ENCODE measurements at regions not wholly inside any gene's neighbourhood (a gene's known extent, or its start where the extent isn't known, plus 50 kb on each side); places are given as distances from the start of the nearest gene placed in this dataset.
"Not testable (repeated sequence)": the region's sequence is repeated elsewhere in the genome, so short reads cannot be mapped to it uniquely, and the experiment has no call there.

- intact Hi-C loops (cut with DNase I; ENCODE audit: low total_unique reads): no loop called here
- Histone ChIP-seq H3K4me1 (no peaks in the 10 kb centered on the region), H3K9me3 (no peaks in the 10 kb centered on the region), H3K27ac (no peak overlapping the region), H3K27me3 (peaks cover 0 to 29% of the 10 kb centered on the region in 2 donors), H3K4me3 (peak overlapping the region in 2 of 3 donors; percentile 52 to 64), H3K36me3 (no peaks in the 10 kb centered on the region)
- TF ChIP-seq POLR2A (IDR thresholded peaks at IDR 0.05) (no peak), CTCF (IDR thresholded peaks at IDR 0.05) (no peak), POLR2AphosphoS5 (IDR thresholded peaks at IDR 0.05) (no peak)
- DNase-seq (ENCODE audit: low spot score in 2 of 2): no peak
These were observed 622.2 kb upstream of the ZNF385D start for GRCh38 chr3:22373182-22373581.

GRCh38 chr3:22373827-22374226, 622.8 kb upstream of the ZNF385D start:
- H3K4me3 ChIP-seq: no peak overlapping the region
- H3K27me3 ChIP-seq: peaks cover 0 to 29% of the 10 kb centered on the region in 2 donors
- TF ChIP-seq CTCF (IDR thresholded peaks at IDR 0.05): no peak
- no peak for TF ChIP-seq POLR2A (IDR thresholded peaks at IDR 0.05)
- no peak for TF ChIP-seq POLR2AphosphoS5 (IDR thresholded peaks at IDR 0.05)
- no peak overlapping the region for H3K27ac ChIP-seq
- H3K36me3 ChIP-seq: no peaks in the 10 kb centered on the region
- no peak for DNase-seq (ENCODE audit: low spot score in 2 of 2)
- H3K4me1 ChIP-seq: no peaks in the 10 kb centered on the region
- intact Hi-C loops (cut with DNase I; ENCODE audit: low total_unique reads): no loop called here
- no peaks in the 10 kb centered on the region for H3K9me3 ChIP-seq

GRCh38 chr3:22377421-22377820, 626.4 kb upstream of the ZNF385D start:
- no peak for DNase-seq (ENCODE audit: low spot score in 2 of 2)
- Histone ChIP-seq H3K9me3 (no peaks in the 10 kb centered on the region), H3K4me1 (no peaks in the 10 kb centered on the region), H3K4me3 (no peak overlapping the region), H3K27ac (no peak overlapping the region), H3K27me3 (peaks cover 0 to 13% of the 10 kb centered on the region in 2 donors), H3K36me3 (no peaks in the 10 kb centered on the region)
- no peak for TF ChIP-seq POLR2A (IDR thresholded peaks at IDR 0.05)
- no peak for TF ChIP-seq POLR2AphosphoS5 (IDR thresholded peaks at IDR 0.05)
- TF ChIP-seq CTCF (IDR thresholded peaks at IDR 0.05): no peak
- intact Hi-C loops (cut with DNase I; ENCODE audit: low total_unique reads): no loop called here

GRCh38 chr3:22378869-22379268, 627.9 kb upstream of the ZNF385D start:
- Histone ChIP-seq H3K27me3 (no peaks in the 10 kb centered on the region), H3K36me3 (no peaks in the 10 kb centered on the region), H3K4me1 (no peaks in the 10 kb centered on the region), H3K4me3 (no peak overlapping the region), H3K27ac (no peak overlapping the region), H3K9me3 (no peaks in the 10 kb centered on the region)
- TF ChIP-seq POLR2AphosphoS5 (IDR thresholded peaks at IDR 0.05): no peak
- no peak for DNase-seq (ENCODE audit: low spot score in 2 of 2)
- intact Hi-C loops (cut with DNase I; ENCODE audit: low total_unique reads): no loop called here

- Histone ChIP-seq H3K27me3 (no peaks in the 10 kb centered on the region), H3K27ac (no peak overlapping the region), H3K36me3 (no peaks in the 10 kb centered on the region), H3K4me1 (no peaks in the 10 kb centered on the region), H3K9me3 (no peaks in the 10 kb centered on the region), H3K4me3 (no peak overlapping the region)
- no peak for DNase-seq (ENCODE audit: low spot score in 2 of 2)
- intact Hi-C loops (cut with DNase I; ENCODE audit: low total_unique reads): no loop called here
- no peak for TF ChIP-seq POLR2A (IDR thresholded peaks at IDR 0.05)
- TF ChIP-seq POLR2AphosphoS5 (IDR thresholded peaks at IDR 0.05): no peak
- no peak for TF ChIP-seq CTCF (IDR thresholded peaks at IDR 0.05)
These were observed 629.2 kb upstream of the ZNF385D start for GRCh38 chr3:22380253-22380652.

GRCh38 chr3:22381564-22381963, 630.6 kb upstream of the ZNF385D start:
- H3K4me3 ChIP-seq; H3K4me1 ChIP-seq; H3K27me3 ChIP-seq; H3K9me3 ChIP-seq; DNase-seq (ENCODE audit: low spot score in 2 of 2); H3K27ac ChIP-seq; intact Hi-C loops (cut with DNase I; ENCODE audit: low total_unique reads); H3K36me3 ChIP-seq: not testable (repeated sequence)
